ENCODE measurements at regions not wholly inside any gene's neighbourhood (a gene's known extent, or its start where the extent isn't known, plus 50 kb on each side); places are given as distances from the start of the nearest gene placed in this dataset.

GRCh38 chr13:83937579-83937978, 55.3 kb upstream of the SLITRK1 start:
- no peak for TF ChIP-seq CTCF (IDR thresholded peaks at IDR 0.05; ENCODE audit: control extremely low read depth, extremely low read depth, low read depth, missing control alignments)
- POLR2A ChIA-PET: no interaction called here
- no peak for DNase-seq (ENCODE audit: extremely low spot score)
- CTCF ChIA-PET: no interaction called here

- POLR2A ChIA-PET: no interaction called here
- no peak for DNase-seq (ENCODE audit: extremely low spot score)
- CTCF ChIA-PET: no interaction called here
- TF ChIP-seq CTCF (IDR thresholded peaks at IDR 0.05; ENCODE audit: control extremely low read depth, extremely low read depth, low read depth, missing control alignments): no peak
Observed at GRCh38 chr13:83935566-83935965, 53.3 kb upstream of the SLITRK1 start.

Measured in GM10248 (cell line).